ENCODE measurements at regions not wholly inside any gene's neighbourhood (a gene's known extent, or its start where the extent isn't known, plus 50 kb on each side); places are given as distances from the start of the nearest gene placed in this dataset.

DNA sequence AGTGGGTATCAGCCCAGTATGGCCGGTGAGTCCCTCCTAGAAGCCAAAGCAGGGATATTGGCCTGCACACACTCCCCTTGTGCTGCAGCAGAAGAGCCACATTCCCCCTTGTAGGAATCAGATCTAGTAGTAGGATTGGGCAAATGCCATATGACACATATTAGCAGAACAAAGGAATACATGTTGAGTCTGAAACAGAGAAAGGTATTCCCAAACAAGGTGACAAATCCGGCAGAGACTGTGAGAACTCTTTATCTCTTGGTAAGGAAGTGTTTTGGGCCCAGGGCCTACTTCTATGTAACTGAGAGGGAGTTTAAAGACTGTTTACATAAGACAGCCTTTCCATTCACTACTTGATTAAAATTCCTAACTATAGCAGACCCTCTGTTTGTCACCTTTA is 1382.0 kb downstream of the FAM133A start (continued):
- TF ChIP-seq HMGXB4 (CRISPR knock-in tag; IDR thresholded peaks at IDR 0.05), result no peak
- no peak for TF ChIP-seq ZNF121 (CRISPR knock-in tag; IDR thresholded peaks at IDR 0.05)
- TF ChIP-seq FOXP1 (CRISPR knock-in tag; IDR thresholded peaks at IDR 0.05; ENCODE audit: borderline replicate concordance), result no peak
- no peak for TF ChIP-seq SMAD3 (CRISPR knock-in tag; IDR thresholded peaks at IDR 0.05; ENCODE audit: borderline replicate concordance)

- ATAC-seq, result no peak
Observed at GRCh38 chrX:95056901-95057300, 1382.9 kb downstream of the FAM133A start.

More at GRCh38 chrX:95056901-95057300, 1382.9 kb downstream of the FAM133A start:
- Mint-ChIP-seq H3K27ac (no peak overlapping the region), H3K27me3 (ENCODE audit: low read depth) (no peaks in the 10 kb centered on the region), H3K36me3 (no peaks in the 10 kb centered on the region), H3K4me1 (peaks cover 20% of the 10 kb centered on the region), H3K4me3 (no peak overlapping the region), H3K9me3 (no peaks in the 10 kb centered on the region)
- no peak for DNase-seq (ENCODE audit: low spot score)
- ChIA-PET CTCF (no interaction called here), POLR2A (no interaction called here)
- TF ChIP-seq, protein P1, sequence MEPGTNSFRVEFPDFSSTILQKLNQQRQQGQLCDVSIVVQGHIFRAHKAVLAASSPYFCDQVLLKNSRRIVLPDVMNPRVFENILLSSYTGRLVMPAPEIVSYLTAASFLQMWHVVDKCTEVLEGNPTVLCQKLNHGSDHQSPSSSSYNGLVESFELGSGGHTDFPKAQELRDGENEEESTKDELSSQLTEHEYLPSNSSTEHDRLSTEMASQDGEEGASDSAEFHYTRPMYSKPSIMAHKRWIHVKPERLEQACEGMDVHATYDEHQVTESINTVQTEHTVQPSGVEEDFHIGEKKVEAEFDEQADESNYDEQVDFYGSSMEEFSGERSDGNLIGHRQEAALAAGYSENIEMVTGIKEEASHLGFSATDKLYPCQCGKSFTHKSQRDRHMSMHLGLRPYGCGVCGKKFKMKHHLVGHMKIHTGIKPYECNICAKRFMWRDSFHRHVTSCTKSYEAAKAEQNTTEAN (CRISPR knock-in tag; IDR thresholded peaks at IDR 0.05), result no peak
- TF ChIP-seq ESRRA (CRISPR knock-in tag; IDR thresholded peaks at IDR 0.05; ENCODE audit: borderline replicate concordance), result no peak
- no peak for TF ChIP-seq ZNF138 (CRISPR knock-in tag; conservative IDR thresholded peaks at IDR 0.05)
- TF ChIP-seq ATF1 (CRISPR knock-in tag; IDR thresholded peaks at IDR 0.05), result no peak
- TF ChIP-seq E2F5 (CRISPR knock-in tag; IDR thresholded peaks at IDR 0.05), result no peak
- TF ChIP-seq ZNF317 (CRISPR knock-in tag; IDR thresholded peaks at IDR 0.05; ENCODE audit: borderline replicate concordance, low read depth), result no peak
- TF ChIP-seq, protein P2, sequence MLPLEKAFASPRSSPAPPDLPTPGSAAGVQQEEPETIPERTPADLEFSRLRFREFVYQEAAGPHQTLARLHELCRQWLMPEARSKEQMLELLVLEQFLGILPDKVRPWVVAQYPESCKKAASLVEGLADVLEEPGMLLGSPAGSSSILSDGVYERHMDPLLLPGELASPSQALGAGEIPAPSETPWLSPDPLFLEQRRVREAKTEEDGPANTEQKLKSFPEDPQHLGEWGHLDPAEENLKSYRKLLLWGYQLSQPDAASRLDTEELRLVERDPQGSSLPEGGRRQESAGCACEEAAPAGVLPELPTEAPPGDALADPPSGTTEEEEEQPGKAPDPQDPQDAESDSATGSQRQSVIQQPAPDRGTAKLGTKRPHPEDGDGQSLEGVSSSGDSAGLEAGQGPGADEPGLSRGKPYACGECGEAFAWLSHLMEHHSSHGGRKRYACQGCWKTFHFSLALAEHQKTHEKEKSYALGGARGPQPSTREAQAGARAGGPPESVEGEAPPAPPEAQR (CRISPR knock-in tag; IDR thresholded peaks at IDR 0.05), result no peak
- TF ChIP-seq MLX (CRISPR knock-in tag; IDR thresholded peaks at IDR 0.05), result no peak
- no peak for TF ChIP-seq ZBTB21 (CRISPR knock-in tag; IDR thresholded peaks at IDR 0.05; ENCODE audit: borderline replicate concordance)
- TF ChIP-seq ZNF512 (CRISPR knock-in tag; IDR thresholded peaks at IDR 0.05; ENCODE audit: borderline replicate concordance), result no peak
- TF ChIP-seq, protein P3, sequence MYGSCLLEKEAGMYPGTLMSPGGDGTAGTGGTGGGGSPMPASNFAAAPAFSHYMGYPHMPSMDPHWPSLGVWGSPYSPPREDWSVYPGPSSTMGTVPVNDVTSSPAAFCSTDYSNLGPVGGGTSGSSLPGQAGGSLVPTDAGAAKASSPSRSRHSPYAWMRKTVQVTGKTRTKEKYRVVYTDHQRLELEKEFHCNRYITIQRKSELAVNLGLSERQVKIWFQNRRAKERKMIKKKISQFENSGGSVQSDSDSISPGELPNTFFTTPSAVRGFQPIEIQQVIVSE (CRISPR knock-in tag; IDR thresholded peaks at IDR 0.05; ENCODE audit: borderline replicate concordance), result no peak
